Lower leg skin (tissue), 4 donors: ENCODE measurements at regions not wholly inside any gene's neighbourhood (a gene's known extent, or its start where the extent isn't known, plus 50 kb on each side); places are given as distances from the start of the nearest gene placed in this dataset.

Experiments
- DNase-seq, 2 donors: peaks; one replicate each; pipeline ENCODE4 v3.0.0-alpha.2; 2019; ENCODE audit warnings: low spot score in 2 of 2
- H3K4me3 ChIP-seq: fragments of 200-600 bp; sonication (generic); 2 replicates; pipeline ENCODE4 v1.5.1; 2017; ENCODE audit warnings: mild to moderate bottlenecking, low read depth; ENCODE audit not compliant: poor library complexity, severe bottlenecking
- POLR2A ChIP-seq, 2 donors: fragments of 450-650 bp; IDR thresholded peaks; one replicate each; pipeline ENCODE4 v1.6.1; 2016 to 2017; ENCODE audit warnings: antibody characterized with exemption in 2 of 2, mild to moderate bottlenecking in 1 of 2, moderate library complexity in 1 of 2
- WGBS, 2 donors: methylation state at CpG; one replicate each; pipeline ENCODE4 v1.1.5; 2018; 5-methylcytosine and 5-hydroxymethylcytosine counted together
- intact Hi-C: fragments of 100-400 bp; cut with DNase I; formaldehyde crosslinking; loops from one replicate; pipeline ENCODE4 v1.15.0; 2023; ENCODE audit warnings: low total_unique reads
- TF ChIP-seq, protein P1 (sequence below), 3 donors: fragments of 450-650 bp; IDR thresholded peaks; one replicate each; pipeline ENCODE4 v1.5.1; 2016; ENCODE audit warnings: antibody characterized with exemption in 3 of 3, mild to moderate bottlenecking in 3 of 3, moderate library complexity in 2 of 3

DNA sequence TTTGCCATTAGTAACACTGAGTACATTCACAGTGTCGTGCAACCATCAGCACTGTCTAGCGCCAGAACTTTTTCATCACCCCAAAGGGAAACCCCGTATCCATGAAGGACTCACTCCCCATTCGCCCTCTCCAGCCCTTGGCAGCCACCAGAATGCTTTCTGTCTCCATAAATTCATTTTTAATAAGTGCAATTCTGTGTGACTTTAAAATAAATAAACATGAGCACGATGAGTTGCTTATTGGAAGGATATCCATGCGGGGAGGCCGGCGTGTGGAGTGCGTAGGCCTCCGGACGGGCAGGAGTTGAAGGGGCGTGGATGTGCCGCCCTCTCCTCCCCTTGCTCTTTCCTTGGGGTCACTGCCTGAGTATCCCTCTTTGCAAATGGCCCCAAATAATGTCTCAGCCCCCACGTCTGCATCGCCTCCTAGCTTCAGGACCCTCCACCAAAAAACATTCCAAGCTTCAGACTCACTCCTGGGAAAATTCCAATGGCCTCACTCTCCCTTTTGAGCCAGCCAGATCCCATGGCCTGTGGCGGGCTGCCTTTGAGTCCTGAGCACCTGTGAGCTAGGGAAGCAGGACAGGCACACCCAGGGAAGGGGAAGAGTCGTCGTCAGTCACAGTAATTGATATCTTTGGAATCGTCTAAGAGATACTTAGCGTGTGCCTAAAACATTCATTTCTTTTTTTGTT lies 306.3 kb downstream of the SEC14L1 start:
- DNase-seq: no peak
- H3K4me3 ChIP-seq: no peak overlapping the region
- intact Hi-C loops: no loop called here
- WGBS, 2 donors: 83% methylated on average over 20 of the region's 20 CpGs
- TF ChIP-seq POLR2A (IDR thresholded peaks at IDR 0.05): no peak
- TF ChIP-seq, protein P1, sequence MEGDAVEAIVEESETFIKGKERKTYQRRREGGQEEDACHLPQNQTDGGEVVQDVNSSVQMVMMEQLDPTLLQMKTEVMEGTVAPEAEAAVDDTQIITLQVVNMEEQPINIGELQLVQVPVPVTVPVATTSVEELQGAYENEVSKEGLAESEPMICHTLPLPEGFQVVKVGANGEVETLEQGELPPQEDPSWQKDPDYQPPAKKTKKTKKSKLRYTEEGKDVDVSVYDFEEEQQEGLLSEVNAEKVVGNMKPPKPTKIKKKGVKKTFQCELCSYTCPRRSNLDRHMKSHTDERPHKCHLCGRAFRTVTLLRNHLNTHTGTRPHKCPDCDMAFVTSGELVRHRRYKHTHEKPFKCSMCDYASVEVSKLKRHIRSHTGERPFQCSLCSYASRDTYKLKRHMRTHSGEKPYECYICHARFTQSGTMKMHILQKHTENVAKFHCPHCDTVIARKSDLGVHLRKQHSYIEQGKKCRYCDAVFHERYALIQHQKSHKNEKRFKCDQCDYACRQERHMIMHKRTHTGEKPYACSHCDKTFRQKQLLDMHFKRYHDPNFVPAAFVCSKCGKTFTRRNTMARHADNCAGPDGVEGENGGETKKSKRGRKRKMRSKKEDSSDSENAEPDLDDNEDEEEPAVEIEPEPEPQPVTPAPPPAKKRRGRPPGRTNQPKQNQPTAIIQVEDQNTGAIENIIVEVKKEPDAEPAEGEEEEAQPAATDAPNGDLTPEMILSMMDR (IDR thresholded peaks at IDR 0.05): no peak

DNA sequence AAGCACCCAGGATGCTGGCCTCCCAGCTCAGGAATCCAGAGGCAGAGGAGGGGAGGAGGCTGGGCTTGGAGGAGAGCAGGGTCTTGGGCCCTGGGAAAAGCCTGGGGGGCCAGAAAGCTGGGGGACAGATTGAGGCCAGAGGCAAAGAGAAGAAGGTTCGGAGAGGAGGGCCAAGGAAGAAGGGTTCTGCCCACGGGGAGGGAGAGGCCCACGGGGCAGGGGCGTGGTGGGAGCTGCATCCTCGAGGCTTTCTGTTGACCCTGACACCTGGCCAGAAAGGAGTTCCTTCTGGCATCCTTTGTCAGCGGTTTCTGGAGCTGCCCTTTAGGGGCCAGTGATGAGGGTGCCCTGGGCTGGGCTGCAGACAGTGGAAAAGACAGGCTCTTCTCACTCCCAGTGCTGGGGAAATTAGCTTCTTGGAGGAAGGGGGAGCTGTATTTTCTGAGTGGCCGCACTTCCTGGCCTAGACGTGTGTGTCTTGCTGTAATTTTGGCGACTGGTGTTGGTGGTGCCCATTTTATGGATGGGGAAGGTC lies 308.7 kb downstream of the SEC14L1 start:
- WGBS, 2 donors: 30 to 31% methylated on average over 9 of the region's 9 CpGs
- no peak overlapping the region for H3K4me3 ChIP-seq
- intact Hi-C loops: no loop called here

DNA sequence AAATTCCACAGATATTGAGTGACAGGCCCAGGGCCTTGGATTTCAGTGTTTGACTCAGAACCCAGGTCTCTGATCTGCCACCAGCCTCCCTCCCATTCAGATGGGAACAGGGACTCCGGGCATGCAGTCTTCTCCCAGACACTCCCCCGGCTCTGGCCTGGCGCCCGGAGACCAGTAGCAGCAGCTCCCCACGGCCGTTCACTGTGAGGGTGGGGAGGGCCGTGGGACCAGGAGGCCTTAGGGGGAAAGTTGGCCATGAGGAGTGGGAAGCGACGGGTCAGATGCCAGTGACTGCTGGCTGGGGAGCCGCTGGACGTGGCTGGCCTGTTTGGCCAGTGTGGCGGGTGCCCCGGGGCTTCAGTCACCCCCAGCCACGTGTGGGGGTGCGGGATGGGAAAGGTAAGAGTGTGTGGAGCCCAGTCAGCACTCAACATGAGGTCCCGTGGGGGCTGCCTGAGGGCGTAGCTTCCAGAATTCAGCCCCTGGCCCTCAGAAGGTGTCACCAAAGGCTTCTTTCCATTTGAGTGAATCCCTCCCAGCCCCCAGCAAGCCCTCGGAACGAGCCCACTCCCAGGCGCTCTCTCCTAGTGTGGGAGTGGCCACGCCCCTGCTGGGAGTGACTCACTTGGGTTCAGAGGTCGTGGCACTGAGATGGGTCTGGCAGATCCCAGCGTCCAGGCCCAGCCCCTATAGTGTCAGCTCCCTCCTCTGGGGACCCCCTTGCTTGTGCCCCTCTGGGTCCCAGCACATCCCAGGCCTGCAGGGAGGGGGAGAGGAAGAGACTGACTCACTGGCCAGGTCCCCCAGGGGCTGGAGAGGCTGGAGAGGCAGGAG lies 309.4 kb downstream of the SEC14L1 start:
- H3K4me3 ChIP-seq: no peak overlapping the region
- TF ChIP-seq, protein P1 (IDR thresholded peaks at IDR 0.05): no peak
- TF ChIP-seq POLR2A (IDR thresholded peaks at IDR 0.05): no peak
- 12 to 25% methylated on average over 17 to 22 of the region's 23 CpGs for WGBS, 2 donors
- peak in 1 of 2 donors; percentile 64 for DNase-seq
- intact Hi-C loops: no loop called here

More for the DNA sequence above, 308.7 kb downstream of the SEC14L1 start:
- no peak for DNase-seq
- TF ChIP-seq, protein P1 (IDR thresholded peaks at IDR 0.05): no peak
- no peak for TF ChIP-seq POLR2A (IDR thresholded peaks at IDR 0.05)

- 20 to 23% methylated on average over 7 to 9 of the region's 9 CpGs for WGBS, 2 donors
- intact Hi-C loops: no loop called here
- no peak for DNase-seq
These were observed 310.0 kb downstream of the SEC14L1 start for GRCh38 chr17:77450742-77451244.

DNA sequence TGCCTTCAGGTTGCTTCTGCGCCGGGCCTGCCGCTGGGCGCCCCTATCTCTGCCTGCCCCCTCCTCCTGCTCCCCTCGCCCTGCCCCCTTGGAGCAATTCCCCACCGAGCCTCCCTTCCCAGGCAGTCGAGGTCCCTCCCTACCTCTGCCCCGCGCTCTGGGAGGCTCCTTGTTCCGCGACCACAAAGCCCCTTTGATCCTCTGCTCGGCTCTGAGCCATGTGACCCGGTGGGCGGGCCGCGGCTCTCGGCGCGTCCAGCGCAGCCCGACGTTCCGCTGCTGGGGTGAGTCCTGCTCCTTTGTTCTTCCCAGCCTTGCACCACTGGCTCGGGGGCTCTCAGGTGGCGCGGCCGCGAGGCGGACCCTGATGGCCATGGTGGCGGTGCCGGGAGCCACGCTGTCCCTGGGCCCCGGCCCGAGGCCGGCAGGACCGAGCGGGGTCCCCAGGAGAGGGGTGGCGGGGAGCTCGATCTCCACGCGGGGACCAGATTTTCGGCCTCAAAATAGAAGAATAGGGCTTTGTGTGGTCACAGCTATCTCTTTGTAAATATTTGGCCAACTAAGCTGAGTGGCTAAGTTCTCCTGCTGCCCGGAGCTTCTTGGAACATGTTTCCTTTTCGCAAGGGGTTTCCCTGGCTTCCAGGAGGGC lies 310.6 kb downstream of the SEC14L1 start:
- DNase-seq: no peak
- intact Hi-C loops: no loop called here
- H3K4me3 ChIP-seq: peak overlapping the region; percentile 14
- no peak for TF ChIP-seq POLR2A (IDR thresholded peaks at IDR 0.05)
- TF ChIP-seq, protein P1 (IDR thresholded peaks at IDR 0.05): no peak
- 1 to 2% methylated on average over 32 to 39 of the region's 44 CpGs for WGBS, 2 donors

More at GRCh38 chr17:77450742-77451244, 310.0 kb downstream of the SEC14L1 start:
- H3K4me3 ChIP-seq: no peak overlapping the region
- TF ChIP-seq, protein P1 (IDR thresholded peaks at IDR 0.05): no peak
- TF ChIP-seq POLR2A (IDR thresholded peaks at IDR 0.05): no peak
